Fibroblast of mammary gland (primary cell): ENCODE measurements at regions not wholly inside any gene's neighbourhood (a gene's known extent, or its start where the extent isn't known, plus 50 kb on each side); places are given as distances from the start of the nearest gene placed in this dataset.
A peak's percentile ranks its signal among the peaks of the same experiment; 100 is the strongest.

Experiments used
- DNase-seq: peaks from one replicate; pipeline ENCODE4 v3.0.0-alpha.2; 2010; ENCODE audit warnings: low read depth
- H3K4me3 ChIP-seq: 2 replicates; pipeline ENCODE4 v1.5.1; 2011; ENCODE audit warnings: low read depth, mild to moderate bottlenecking, low read length, moderate library complexity; ENCODE audit not compliant: control insufficient read depth
- CTCF ChIP-seq: conservative IDR thresholded peaks from 2 replicates; pipeline ENCODE4 v1.5.1; 2011; ENCODE audit warnings: low read depth, low read length, inconsistent platforms; ENCODE audit not compliant: control insufficient read depth, insufficient read depth

DNA sequence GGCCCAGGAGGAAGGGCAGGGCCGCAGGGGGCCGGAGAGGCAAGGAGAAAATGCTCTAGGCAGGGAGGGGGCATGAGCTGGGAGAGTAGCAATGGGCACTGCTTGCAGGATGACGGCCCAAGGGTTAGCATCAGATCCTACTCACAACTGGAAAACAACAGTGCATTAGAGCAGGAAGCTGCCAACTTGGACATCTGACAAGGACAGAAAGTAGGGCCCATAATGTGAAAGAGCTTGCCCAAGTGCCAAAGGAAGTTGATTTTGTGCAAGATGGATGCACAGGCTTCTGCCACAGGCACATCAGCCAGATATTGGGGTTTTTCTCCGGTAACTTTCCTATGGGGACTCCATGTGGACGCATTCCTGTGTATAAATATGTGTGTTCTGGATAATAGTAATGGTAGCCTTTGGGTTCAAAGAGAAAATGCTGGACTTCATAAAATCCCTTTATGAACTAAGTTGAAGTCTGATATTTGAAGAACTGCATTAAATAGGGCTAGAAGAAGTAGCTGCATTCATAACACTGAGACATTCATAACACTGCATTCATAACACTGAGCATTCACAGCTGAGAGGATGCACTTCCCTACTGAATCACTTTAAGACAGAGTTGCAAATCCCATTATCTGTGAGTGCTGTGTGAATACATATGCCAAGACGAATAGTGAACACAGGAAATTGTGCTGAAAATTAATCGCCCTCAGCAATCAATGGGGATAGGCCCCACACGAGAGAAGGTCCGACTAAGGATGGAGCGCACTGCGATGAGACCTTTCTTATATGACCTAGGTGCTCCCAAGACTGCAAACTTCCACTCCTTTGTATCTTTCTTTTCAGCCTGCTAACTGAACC, 235.6 kb upstream of the PRDM1 start:
- H3K4me3 ChIP-seq, result no peak overlapping the region
- no peak for TF ChIP-seq CTCF
- no peak for DNase-seq

- DNase-seq, result peak; percentile 47
- no peak for TF ChIP-seq CTCF
- H3K4me3 ChIP-seq, result no peak overlapping the region
These were observed 236.4 kb upstream of the PRDM1 start for GRCh38 chr6:105849746-105850145.

GRCh38 chr6:105847433-105847832, 238.7 kb upstream of the PRDM1 start:
- TF ChIP-seq CTCF, result no peak
- no peak for DNase-seq
- H3K4me3 ChIP-seq, result no peak overlapping the region

DNA sequence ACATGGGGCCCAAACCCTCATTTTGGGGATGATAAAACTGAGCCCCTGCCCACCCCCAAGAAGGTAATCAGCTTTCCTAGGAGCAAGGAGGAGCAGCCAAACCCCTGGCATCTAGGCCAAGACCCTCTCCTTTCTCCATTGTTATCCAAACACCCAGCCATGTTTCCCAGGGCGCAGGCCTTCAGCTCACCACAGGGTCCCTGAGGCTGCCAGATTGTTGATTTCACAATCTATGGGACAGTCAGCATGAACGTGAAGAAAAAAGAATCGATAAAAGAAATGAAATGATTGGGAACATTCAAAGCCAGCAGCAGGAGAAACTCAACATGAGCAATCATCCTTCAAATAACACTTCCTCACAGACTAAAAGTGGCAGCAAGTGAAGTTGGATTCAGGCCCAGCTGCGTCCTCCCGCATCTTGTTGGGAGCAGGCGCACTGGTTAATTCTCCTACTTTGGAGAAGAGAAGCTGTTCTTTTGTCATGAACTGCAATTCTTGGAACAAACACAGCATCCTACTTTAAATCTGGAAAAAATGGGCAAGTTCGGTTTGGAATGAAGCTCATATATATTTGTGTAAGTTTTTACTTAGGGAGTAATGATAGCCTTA, 241.8 kb upstream of the PRDM1 start:
- no peak for TF ChIP-seq CTCF
- peak; percentile 56 for DNase-seq
- no peak overlapping the region for H3K4me3 ChIP-seq

DNA sequence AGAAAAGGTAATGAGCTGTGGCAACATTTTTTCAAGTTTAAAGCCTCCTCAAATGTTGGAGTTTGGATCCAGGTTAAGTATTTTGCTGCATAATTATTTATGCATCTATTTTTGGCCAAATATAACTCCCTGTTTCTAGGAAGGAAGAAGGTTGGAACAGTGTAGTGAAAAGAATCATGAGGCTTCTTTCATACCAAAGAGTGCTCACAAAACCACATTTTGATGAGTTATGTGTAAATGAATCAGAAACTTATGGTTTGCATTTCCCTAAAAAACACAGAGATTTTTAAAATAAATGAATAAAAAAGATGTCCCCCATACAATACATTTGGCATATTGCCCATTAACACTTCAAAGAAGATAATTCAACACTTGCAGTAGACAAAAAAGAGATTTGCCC, 246.9 kb upstream of the PRDM1 start:
- peak; percentile 59 for DNase-seq
- no peak overlapping the region for H3K4me3 ChIP-seq
- no peak for TF ChIP-seq CTCF

GRCh38 chr6:105838171-105838570, 248.0 kb upstream of the PRDM1 start:
- H3K4me3 ChIP-seq, result no peak overlapping the region
- DNase-seq, result peak; percentile 67
- TF ChIP-seq CTCF, result no peak

DNA sequence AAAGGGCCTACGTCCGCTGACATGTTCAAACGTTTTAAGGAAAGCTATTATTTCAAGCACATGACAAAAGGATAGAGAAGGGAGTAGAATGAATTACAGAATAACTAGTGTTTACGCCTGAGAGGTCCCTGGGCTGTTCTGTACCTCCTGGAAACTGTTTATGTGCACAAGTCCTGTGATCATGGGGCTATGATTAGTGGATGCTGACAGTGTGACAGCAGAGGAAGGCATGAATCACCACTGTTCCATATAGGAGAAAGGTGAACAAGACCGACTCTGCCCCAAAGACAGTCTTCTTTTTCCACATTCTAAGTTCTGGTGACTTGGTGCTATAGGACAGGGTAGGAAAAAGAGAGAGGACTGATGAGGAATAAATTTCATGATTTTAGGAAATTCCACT, 249.2 kb upstream of the PRDM1 start:
- no peak overlapping the region for H3K4me3 ChIP-seq
- peak; percentile 47 for DNase-seq
- no peak for TF ChIP-seq CTCF
